Testis (tissue), 2 donors: ENCODE measurements at regions not wholly inside any gene's neighbourhood (a gene's known extent, or its start where the extent isn't known, plus 50 kb on each side); places are given as distances from the start of the nearest gene placed in this dataset.

Source experiments
- POLR2A ChIP-seq: fragments of 450-650 bp; IDR thresholded peaks from one replicate; pipeline ENCODE4 v1.6.1; 2017; ENCODE audit warnings: antibody characterized with exemption, mild to moderate bottlenecking, moderate library complexity
- TF ChIP-seq, protein P1 (sequence below), 3 experiments: fragments of 450-650 bp in 2 of 3; fragments of 200-600 bp in 1 of 3; sonication (generic) in 1 of 3; IDR thresholded peaks; one replicate each; pipeline ENCODE4 v1.5.1; 2016 to 2019; ENCODE audit warnings: antibody characterized with exemption in 3 of 3, mild to moderate bottlenecking in 2 of 3, moderate library complexity in 1 of 3

DNA sequence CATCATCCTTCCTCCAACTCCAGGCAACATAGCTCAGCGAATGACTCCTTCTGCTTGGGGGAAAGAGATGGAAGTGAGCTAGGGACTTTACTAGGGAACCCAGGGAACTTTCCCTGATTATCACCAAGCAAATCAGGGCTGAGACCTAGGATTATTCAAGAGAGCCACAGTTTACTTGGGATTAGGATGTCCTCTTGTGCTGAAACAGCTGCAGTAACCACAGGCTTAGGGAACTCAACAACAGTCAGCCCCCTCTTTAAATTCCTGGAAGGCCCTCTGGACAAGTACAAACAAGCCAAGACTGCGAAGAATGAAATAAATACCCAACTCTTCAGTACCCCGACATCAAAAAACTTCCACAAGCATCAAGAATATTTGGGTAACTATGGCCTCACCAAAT, 700.9 kb downstream of the COL12A1 start:
- TF ChIP-seq, protein P1, sequence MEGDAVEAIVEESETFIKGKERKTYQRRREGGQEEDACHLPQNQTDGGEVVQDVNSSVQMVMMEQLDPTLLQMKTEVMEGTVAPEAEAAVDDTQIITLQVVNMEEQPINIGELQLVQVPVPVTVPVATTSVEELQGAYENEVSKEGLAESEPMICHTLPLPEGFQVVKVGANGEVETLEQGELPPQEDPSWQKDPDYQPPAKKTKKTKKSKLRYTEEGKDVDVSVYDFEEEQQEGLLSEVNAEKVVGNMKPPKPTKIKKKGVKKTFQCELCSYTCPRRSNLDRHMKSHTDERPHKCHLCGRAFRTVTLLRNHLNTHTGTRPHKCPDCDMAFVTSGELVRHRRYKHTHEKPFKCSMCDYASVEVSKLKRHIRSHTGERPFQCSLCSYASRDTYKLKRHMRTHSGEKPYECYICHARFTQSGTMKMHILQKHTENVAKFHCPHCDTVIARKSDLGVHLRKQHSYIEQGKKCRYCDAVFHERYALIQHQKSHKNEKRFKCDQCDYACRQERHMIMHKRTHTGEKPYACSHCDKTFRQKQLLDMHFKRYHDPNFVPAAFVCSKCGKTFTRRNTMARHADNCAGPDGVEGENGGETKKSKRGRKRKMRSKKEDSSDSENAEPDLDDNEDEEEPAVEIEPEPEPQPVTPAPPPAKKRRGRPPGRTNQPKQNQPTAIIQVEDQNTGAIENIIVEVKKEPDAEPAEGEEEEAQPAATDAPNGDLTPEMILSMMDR (IDR thresholded peaks at IDR 0.05) = no peak
- TF ChIP-seq POLR2A = no peak
